Kidney (tissue), 13 donors: ENCODE measurements at regions not wholly inside any gene's neighbourhood (a gene's known extent, or its start where the extent isn't known, plus 50 kb on each side); places are given as distances from the start of the nearest gene placed in this dataset.

Experiments used
- DNase-seq, 5 donors: peaks; one replicate each; pipeline ENCODE4 v3.0.0-alpha.2; 2013 to 2020
- FAIRE-seq: peaks from 2 replicates; lab custom pipeline; 2012; peaks lifted over from hg19 to GRCh38; lab: Jason Lieb, UNC
- H3K27ac ChIP-seq, 2 donors: one replicate each; pipeline ENCODE4 v1.7.0; 2013; ENCODE audit warnings: low read depth in 2 of 2, low read length in 2 of 2, inconsistent platforms in 1 of 2
- H3K27me3 ChIP-seq: one replicate; pipeline ENCODE4 v1.7.1; 2013; ENCODE audit warnings: low read length, inconsistent platforms; ENCODE audit not compliant: control insufficient read depth, insufficient read depth
- H3K36me3 ChIP-seq, 3 donors: one replicate each; pipeline versions ENCODE4 v1.7.0 to v1.7.1; 2013; ENCODE audit warnings: low read length in 3 of 3, control low read depth in 1 of 3, inconsistent platforms in 1 of 3; ENCODE audit not compliant: insufficient read depth in 3 of 3, control insufficient read depth in 2 of 3
- H3K4me1 ChIP-seq, 3 donors: one replicate each; pipeline versions ENCODE4 v1.7.0 to v1.7.1; 2013; ENCODE audit warnings: low read length in 3 of 3, inconsistent platforms in 1 of 3, low read depth in 1 of 3; ENCODE audit not compliant: control insufficient read depth in 2 of 3, insufficient read depth in 2 of 3
- H3K4me3 ChIP-seq, 3 donors: one replicate each; pipeline versions ENCODE4 v1.7.0 to v1.8.1; 2013; ENCODE audit warnings: low read length in 3 of 3, control low read depth in 1 of 3, inconsistent platforms in 1 of 3
- H3K9ac ChIP-seq, 3 donors: one replicate each; pipeline versions ENCODE4 v1.7.0 to v1.7.1; 2013; ENCODE audit warnings: low read length in 3 of 3, control low read depth in 1 of 3, inconsistent platforms in 1 of 3
- H3K9me3 ChIP-seq, 3 donors: one replicate each; pipeline versions ENCODE4 v1.7.0 to v1.7.1; 2013; ENCODE audit warnings: low read length in 3 of 3, control low read depth in 1 of 3, inconsistent platforms in 1 of 3; ENCODE audit not compliant: control insufficient read depth in 2 of 3, insufficient read depth in 1 of 3
- intact Hi-C: fragments of 100-400 bp; cut with DNase I; formaldehyde crosslinking; loops from one replicate; pipeline ENCODE4 v1.11.1; 2022
- TF ChIP-seq, protein P1 (sequence below): IDR thresholded peaks from 3 replicates; pipeline ENCODE4 v1.5.1; 2012; ENCODE audit warnings: mild to moderate bottlenecking, moderate library complexity, borderline replicate concordance; ENCODE audit not compliant: insufficient read depth; ENCODE audit errors: extremely low read depth
- donor health status: control.
- donor health status: control.
- donor health status: control.
- donor health status: control.
- donor health status: control.
- donor health status: DM: yes; HTN: yes; CAD: no.
- donor health status: Normal renal cell carcinoma (clear cell type).

DNA sequence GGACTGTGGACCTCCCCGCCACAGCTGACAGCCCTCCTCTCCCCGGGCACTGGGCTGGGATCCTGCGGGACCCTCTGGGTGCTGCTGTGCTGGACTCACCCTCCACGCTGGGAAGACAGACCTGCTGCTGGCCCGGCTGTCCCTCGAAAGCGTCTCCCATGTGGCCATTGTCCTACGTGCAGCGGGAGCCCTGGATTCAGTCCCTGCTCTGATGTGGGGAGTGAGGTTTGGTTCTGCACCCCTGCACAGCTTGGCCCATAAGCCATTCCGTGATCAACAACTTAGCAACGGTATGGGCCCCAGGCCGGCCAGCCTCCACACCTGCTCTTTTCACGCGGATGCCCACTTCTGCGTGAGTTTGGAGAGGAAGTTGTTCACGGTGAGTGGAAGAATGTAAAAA lies 195.2 kb downstream of the TEX29 start:
- Histone ChIP-seq H3K27ac (no peak overlapping the region), H3K9ac (no peak overlapping the region), H3K36me3 (no peaks in the 10 kb centered on the region), H3K4me3 (no peak overlapping the region), H3K4me1 (no peaks in the 10 kb centered on the region), H3K9me3 (no peaks in the 10 kb centered on the region), H3K27me3 (no peaks in the 10 kb centered on the region)
- FAIRE-seq = no peak
- TF ChIP-seq, protein P1, sequence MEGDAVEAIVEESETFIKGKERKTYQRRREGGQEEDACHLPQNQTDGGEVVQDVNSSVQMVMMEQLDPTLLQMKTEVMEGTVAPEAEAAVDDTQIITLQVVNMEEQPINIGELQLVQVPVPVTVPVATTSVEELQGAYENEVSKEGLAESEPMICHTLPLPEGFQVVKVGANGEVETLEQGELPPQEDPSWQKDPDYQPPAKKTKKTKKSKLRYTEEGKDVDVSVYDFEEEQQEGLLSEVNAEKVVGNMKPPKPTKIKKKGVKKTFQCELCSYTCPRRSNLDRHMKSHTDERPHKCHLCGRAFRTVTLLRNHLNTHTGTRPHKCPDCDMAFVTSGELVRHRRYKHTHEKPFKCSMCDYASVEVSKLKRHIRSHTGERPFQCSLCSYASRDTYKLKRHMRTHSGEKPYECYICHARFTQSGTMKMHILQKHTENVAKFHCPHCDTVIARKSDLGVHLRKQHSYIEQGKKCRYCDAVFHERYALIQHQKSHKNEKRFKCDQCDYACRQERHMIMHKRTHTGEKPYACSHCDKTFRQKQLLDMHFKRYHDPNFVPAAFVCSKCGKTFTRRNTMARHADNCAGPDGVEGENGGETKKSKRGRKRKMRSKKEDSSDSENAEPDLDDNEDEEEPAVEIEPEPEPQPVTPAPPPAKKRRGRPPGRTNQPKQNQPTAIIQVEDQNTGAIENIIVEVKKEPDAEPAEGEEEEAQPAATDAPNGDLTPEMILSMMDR = no peak
- DNase-seq = peak in 2 of 5 donors; percentile 45 to 58
- intact Hi-C loops = no loop called here

DNA sequence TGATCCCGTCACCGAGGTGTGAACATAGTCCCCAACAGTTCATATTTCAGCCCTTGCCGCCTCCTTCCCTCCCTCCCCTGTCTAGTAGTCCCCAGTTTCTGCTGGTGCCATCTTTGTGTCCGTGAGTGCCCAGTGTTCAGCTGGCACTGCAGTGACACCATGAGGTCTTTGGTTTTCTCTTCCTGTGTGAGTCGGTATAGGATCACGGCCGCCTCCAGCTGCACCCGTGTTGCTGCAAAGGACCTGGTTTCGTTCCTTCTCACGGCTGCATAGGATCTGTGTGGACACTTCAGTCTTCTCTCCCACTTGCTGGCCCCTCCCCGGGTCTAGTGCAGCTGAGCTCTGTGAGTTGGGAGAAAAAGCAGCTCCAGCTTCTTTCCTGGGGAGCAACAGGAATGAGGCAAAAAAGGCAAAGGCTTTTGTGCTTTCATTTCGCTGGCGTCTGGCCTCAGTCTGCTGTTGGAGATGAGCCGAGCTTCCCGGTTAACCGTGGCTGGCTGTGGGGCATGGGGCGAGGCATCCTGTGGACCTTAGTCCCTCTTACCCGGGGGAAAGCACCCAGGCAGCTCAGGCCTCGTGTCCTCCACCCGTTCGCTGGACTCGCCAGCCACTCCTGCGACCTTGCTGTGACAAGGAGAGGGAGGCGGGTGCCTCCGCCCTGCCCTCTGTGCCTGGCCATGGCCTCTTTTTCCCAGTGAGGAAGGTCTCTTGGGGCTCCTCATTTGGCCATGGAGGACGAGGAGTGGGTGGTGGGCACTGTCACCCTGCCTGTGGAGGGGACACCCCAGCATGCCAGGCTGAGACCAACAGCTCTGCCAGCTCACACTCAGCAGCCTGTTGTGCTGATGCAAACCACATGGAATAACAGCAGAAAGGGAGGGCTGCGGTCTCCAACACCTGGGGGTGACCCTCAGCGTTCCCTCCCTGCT lies 196.5 kb downstream of the TEX29 start:
- Histone ChIP-seq H3K36me3 (no peaks in the 10 kb centered on the region), H3K4me1 (no peaks in the 10 kb centered on the region), H3K9me3 (no peaks in the 10 kb centered on the region), H3K4me3 (no peak overlapping the region), H3K27me3 (no peaks in the 10 kb centered on the region), H3K27ac (no peak overlapping the region), H3K9ac (no peak overlapping the region)
- FAIRE-seq (no peak), DNase-seq (peak in 1 of 5 donors; percentile 40)
- TF ChIP-seq, protein P1 = no peak
- intact Hi-C loops = no loop called here

DNA sequence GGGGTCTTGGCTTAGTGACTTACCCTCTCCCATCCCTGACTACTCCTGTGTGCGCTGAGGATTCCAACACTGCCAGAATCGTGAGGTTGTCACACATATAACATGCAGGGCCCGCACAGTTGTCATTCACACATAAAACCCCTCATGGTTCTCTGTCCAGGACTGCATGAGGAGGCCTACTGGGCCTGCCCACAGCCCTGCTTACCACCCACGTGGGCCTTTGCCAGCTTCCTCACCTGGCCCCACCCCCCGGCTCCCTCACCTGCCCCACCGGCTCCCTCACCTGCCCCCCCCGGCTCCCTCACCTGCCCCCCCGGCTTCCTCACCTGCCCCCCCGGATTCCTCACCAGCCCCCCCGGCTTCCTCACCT lies 197.2 kb downstream of the TEX29 start:
- intact Hi-C loops = no loop called here
- TF ChIP-seq, protein P1 = no peak
- Histone ChIP-seq H3K9ac (no peak overlapping the region), H3K36me3 (no peaks in the 10 kb centered on the region), H3K4me3 (no peak overlapping the region), H3K9me3 (no peaks in the 10 kb centered on the region), H3K27me3 (no peaks in the 10 kb centered on the region), H3K4me1 (no peaks in the 10 kb centered on the region), H3K27ac (no peak overlapping the region)
- FAIRE-seq (no peak), DNase-seq (peak in 1 of 5 donors; percentile 26)
